H1 (cell line): ENCODE measurements at regions not wholly inside any gene's neighbourhood (a gene's known extent, or its start where the extent isn't known, plus 50 kb on each side); places are given as distances from the start of the nearest gene placed in this dataset.

Experiments used
- BRCA1 ChIP-seq: IDR thresholded peaks from 2 replicates; pipeline ENCODE4 v1.6.1; 2012; ENCODE audit warnings: low read depth, low read length, improper control_type of control experiment
- CHD2 ChIP-seq: IDR thresholded peaks from 2 replicates; pipeline ENCODE4 v1.6.1; 2012; ENCODE audit warnings: low read length, improper control_type of control experiment
- KDM1A ChIP-seq: fragments of 200-600, 300-600 bp; sonication (generic); IDR thresholded peaks from 2 replicates; pipeline ENCODE4 v1.7.1; 2016; ENCODE audit warnings: mild to moderate bottlenecking, low read length, borderline replicate concordance
- RFX5 ChIP-seq: IDR thresholded peaks from 2 replicates; pipeline ENCODE4 v1.6.1; 2011; ENCODE audit warnings: low read depth, low read length, improper control_type of control experiment, borderline replicate concordance
- SP2 ChIP-seq: IDR thresholded peaks from 2 replicates; pipeline ENCODE4 v1.6.1; 2012; ENCODE audit warnings: mild to moderate bottlenecking, low read length, inconsistent platforms
- TF ChIP-seq, protein P1 (sequence below): IDR thresholded peaks from 2 replicates; pipeline ENCODE4 v1.6.1; 2011; ENCODE audit warnings: low read length, improper control_type of control experiment
- TF ChIP-seq, protein P2 (sequence below): IDR thresholded peaks from 2 replicates; pipeline ENCODE4 v1.6.1; 2012; ENCODE audit warnings: low read length, inconsistent platforms
- TF ChIP-seq, protein P3 (sequence below): fragments of 300-600 bp; sonication (generic); IDR thresholded peaks from 2 replicates; pipeline ENCODE4 v1.7.1; 2012; ENCODE audit warnings: low read length, moderate library complexity, mild to moderate bottlenecking, inconsistent platforms; ENCODE audit not compliant: insufficient replicate concordance

DNA sequence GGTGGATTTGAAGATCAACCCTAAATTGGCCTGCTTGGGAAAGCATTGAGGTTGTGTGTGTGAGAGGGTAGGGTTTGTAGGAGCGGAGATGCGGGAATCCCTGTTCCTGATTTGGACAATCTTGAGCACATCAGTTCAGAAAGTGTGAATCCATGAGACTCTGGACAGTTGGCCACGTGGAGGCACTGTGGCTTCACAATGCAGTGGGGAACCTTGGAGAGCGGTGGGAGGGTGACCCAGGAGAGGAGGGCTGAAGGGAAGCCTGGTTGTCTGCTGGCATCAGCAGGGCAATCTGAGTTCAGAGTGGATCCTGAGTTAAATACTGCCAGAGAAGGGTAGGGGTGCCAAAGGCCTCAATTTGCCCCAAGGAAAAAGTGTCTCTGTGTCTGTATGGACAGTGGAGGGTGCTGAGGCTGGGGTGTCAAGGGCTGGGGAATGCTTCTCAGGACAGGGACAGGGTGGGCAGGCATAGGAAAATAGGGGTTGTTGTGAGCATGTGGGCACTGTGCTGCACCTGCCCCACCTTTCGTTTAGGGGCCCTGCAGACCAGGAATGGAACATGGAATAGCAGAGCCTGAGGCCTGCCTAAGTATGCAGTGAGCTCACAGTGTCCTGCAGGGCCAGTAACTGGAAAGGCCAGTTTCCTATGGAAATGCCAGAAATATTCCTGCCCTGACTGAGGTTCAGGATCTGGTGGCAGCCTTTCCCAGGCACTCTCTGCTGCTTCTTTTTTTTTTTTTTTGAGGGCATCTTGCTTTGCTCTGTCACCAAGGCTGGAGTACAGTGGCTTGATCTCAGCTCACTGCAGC, 162.9 kb upstream of the PRSS58 start (continued):
- TF ChIP-seq, protein P1, sequence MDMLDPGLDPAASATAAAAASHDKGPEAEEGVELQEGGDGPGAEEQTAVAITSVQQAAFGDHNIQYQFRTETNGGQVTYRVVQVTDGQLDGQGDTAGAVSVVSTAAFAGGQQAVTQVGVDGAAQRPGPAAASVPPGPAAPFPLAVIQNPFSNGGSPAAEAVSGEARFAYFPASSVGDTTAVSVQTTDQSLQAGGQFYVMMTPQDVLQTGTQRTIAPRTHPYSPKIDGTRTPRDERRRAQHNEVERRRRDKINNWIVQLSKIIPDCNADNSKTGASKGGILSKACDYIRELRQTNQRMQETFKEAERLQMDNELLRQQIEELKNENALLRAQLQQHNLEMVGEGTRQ: no peak
- TF ChIP-seq KDM1A: no peak
- TF ChIP-seq RFX5: no peak
- no peak for TF ChIP-seq BRCA1
- no peak for TF ChIP-seq CHD2
- TF ChIP-seq, protein P2, sequence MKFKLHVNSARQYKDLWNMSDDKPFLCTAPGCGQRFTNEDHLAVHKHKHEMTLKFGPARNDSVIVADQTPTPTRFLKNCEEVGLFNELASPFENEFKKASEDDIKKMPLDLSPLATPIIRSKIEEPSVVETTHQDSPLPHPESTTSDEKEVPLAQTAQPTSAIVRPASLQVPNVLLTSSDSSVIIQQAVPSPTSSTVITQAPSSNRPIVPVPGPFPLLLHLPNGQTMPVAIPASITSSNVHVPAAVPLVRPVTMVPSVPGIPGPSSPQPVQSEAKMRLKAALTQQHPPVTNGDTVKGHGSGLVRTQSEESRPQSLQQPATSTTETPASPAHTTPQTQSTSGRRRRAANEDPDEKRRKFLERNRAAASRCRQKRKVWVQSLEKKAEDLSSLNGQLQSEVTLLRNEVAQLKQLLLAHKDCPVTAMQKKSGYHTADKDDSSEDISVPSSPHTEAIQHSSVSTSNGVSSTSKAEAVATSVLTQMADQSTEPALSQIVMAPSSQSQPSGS: no peak
- TF ChIP-seq SP2: no peak
- TF ChIP-seq, protein P3, sequence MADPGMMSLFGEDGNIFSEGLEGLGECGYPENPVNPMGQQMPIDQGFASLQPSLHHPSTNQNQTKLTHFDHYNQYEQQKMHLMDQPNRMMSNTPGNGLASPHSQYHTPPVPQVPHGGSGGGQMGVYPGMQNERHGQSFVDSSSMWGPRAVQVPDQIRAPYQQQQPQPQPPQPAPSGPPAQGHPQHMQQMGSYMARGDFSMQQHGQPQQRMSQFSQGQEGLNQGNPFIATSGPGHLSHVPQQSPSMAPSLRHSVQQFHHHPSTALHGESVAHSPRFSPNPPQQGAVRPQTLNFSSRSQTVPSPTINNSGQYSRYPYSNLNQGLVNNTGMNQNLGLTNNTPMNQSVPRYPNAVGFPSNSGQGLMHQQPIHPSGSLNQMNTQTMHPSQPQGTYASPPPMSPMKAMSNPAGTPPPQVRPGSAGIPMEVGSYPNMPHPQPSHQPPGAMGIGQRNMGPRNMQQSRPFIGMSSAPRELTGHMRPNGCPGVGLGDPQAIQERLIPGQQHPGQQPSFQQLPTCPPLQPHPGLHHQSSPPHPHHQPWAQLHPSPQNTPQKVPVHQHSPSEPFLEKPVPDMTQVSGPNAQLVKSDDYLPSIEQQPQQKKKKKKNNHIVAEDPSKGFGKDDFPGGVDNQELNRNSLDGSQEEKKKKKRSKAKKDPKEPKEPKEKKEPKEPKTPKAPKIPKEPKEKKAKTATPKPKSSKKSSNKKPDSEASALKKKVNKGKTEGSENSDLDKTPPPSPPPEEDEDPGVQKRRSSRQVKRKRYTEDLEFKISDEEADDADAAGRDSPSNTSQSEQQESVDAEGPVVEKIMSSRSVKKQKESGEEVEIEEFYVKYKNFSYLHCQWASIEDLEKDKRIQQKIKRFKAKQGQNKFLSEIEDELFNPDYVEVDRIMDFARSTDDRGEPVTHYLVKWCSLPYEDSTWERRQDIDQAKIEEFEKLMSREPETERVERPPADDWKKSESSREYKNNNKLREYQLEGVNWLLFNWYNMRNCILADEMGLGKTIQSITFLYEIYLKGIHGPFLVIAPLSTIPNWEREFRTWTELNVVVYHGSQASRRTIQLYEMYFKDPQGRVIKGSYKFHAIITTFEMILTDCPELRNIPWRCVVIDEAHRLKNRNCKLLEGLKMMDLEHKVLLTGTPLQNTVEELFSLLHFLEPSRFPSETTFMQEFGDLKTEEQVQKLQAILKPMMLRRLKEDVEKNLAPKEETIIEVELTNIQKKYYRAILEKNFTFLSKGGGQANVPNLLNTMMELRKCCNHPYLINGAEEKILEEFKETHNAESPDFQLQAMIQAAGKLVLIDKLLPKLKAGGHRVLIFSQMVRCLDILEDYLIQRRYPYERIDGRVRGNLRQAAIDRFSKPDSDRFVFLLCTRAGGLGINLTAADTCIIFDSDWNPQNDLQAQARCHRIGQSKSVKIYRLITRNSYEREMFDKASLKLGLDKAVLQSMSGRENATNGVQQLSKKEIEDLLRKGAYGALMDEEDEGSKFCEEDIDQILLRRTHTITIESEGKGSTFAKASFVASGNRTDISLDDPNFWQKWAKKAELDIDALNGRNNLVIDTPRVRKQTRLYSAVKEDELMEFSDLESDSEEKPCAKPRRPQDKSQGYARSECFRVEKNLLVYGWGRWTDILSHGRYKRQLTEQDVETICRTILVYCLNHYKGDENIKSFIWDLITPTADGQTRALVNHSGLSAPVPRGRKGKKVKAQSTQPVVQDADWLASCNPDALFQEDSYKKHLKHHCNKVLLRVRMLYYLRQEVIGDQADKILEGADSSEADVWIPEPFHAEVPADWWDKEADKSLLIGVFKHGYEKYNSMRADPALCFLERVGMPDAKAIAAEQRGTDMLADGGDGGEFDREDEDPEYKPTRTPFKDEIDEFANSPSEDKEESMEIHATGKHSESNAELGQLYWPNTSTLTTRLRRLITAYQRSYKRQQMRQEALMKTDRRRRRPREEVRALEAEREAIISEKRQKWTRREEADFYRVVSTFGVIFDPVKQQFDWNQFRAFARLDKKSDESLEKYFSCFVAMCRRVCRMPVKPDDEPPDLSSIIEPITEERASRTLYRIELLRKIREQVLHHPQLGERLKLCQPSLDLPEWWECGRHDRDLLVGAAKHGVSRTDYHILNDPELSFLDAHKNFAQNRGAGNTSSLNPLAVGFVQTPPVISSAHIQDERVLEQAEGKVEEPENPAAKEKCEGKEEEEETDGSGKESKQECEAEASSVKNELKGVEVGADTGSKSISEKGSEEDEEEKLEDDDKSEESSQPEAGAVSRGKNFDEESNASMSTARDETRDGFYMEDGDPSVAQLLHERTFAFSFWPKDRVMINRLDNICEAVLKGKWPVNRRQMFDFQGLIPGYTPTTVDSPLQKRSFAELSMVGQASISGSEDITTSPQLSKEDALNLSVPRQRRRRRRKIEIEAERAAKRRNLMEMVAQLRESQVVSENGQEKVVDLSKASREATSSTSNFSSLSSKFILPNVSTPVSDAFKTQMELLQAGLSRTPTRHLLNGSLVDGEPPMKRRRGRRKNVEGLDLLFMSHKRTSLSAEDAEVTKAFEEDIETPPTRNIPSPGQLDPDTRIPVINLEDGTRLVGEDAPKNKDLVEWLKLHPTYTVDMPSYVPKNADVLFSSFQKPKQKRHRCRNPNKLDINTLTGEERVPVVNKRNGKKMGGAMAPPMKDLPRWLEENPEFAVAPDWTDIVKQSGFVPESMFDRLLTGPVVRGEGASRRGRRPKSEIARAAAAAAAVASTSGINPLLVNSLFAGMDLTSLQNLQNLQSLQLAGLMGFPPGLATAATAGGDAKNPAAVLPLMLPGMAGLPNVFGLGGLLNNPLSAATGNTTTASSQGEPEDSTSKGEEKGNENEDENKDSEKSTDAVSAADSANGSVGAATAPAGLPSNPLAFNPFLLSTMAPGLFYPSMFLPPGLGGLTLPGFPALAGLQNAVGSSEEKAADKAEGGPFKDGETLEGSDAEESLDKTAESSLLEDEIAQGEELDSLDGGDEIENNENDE: no peak
